K562 (cell line): ENCODE measurements at regions not wholly inside any gene's neighbourhood (a gene's known extent, or its start where the extent isn't known, plus 50 kb on each side); places are given as distances from the start of the nearest gene placed in this dataset.

Experiments
- CBX2 ChIP-seq: fragments of 200-600 bp; sonication (generic); IDR thresholded peaks from one replicate; pipeline ENCODE4 v1.6.1; 2012; ENCODE audit warnings: mild to moderate bottlenecking, low read length, inconsistent platforms; ENCODE audit not compliant: insufficient read depth, poor library complexity, severe bottlenecking
- ETV1 ChIP-seq: fragments of 450-650 bp; conservative IDR thresholded peaks from 2 replicates; pipeline ENCODE4 v1.6.1; 2016; ENCODE audit warnings: missing genetic modification characterization, control low read depth, low read depth, missing compliant biosample characterization
- HNRNPLL ChIP-seq: fragments of 200-400 bp; formaldehyde crosslinking; IDR thresholded peaks from 2 replicates; pipeline ENCODE4 v1.6.1; 2017; ENCODE audit warnings: low read length, low read depth, mild to moderate bottlenecking; ENCODE audit not compliant: poor library complexity, severe bottlenecking
- KDM2B ChIP-seq: fragments of 250-450 bp; sonication (Bioruptor Pico); IDR thresholded peaks from 2 replicates; pipeline ENCODE4 v1.8.0; 2021; ENCODE audit warnings: mild to moderate bottlenecking, moderate library complexity
- MNT ChIP-seq, 2 experiments: fragments of 450-650 bp; conservative IDR thresholded peaks; 2 replicates each; pipeline ENCODE4 v1.6.1; 2017; ENCODE audit warnings: mild to moderate bottlenecking in 2 of 2, moderate library complexity in 2 of 2
- NFE2L1 ChIP-seq: fragments of 450-650 bp; IDR thresholded peaks from 2 replicates; pipeline ENCODE4 v1.6.1; 2016; ENCODE audit warnings: missing genetic modification characterization, low read depth, mild to moderate bottlenecking, missing compliant biosample characterization, moderate library complexity, borderline replicate concordance
- NFRKB ChIP-seq: fragments of 450-650 bp; IDR thresholded peaks from 2 replicates; pipeline ENCODE4 v1.6.1; 2016; ENCODE audit warnings: low read depth
- NR0B1 ChIP-seq: fragments of 450-650 bp; IDR thresholded peaks from one replicate; pipeline ENCODE4 v1.6.1; 2018; ENCODE audit warnings: mild to moderate bottlenecking, moderate library complexity; ENCODE audit not compliant: partially characterized antibody
- RAD21 ChIP-seq, 2 experiments: fragments of 250-450 bp in 1 of 2; fragments of 450-650 bp in 1 of 2; sonication (Bioruptor Pico) in 1 of 2; formaldehyde crosslinking in 1 of 2; IDR thresholded peaks in 1 of 2; conservative IDR thresholded peaks in 1 of 2; 2 replicates each; pipeline versions ENCODE4 v1.4.0 to v1.8.0; 2020 to 2022; ENCODE audit warnings: mild to moderate bottlenecking in 2 of 2, moderate library complexity in 1 of 2
- THAP7 ChIP-seq: fragments of 250-450 bp; sonication (Bioruptor Pico); IDR thresholded peaks from 2 replicates; pipeline ENCODE4 v1.5.0; 2021
- ZNF354B ChIP-seq: fragments of 250-450 bp; sonication (Bioruptor Pico); IDR thresholded peaks from 2 replicates; pipeline ENCODE4 v1.4.0; 2020
- TF ChIP-seq, protein P1 (sequence below), 3 experiments: fragments of 200-800 bp in 1 of 3; sonication (Bioruptor generic) in 1 of 3; sonication (generic) in 1 of 3; formaldehyde crosslinking in 1 of 3; IDR thresholded peaks; 2 replicates each; pipeline versions ENCODE4 v1.6.1 to v1.8.0; 2016 to 2022; ENCODE audit warnings: mild to moderate bottlenecking in 2 of 3, missing compliant biosample characterization in 2 of 3, missing genetic modification characterization in 2 of 3, missing genetic modification reagents in 1 of 3
- TF ChIP-seq, protein P2 (sequence below): sonication (generic); formaldehyde crosslinking; IDR thresholded peaks from 2 replicates; pipeline ENCODE4 v1.8.0; 2022; ENCODE audit warnings: mild to moderate bottlenecking, missing genetic modification reagents
- TF ChIP-seq, protein P3 (sequence below): fragments of 250-450 bp; sonication (Bioruptor Pico); IDR thresholded peaks from 2 replicates; pipeline ENCODE4 v1.8.0; 2022; ENCODE audit warnings: moderate library complexity, mild to moderate bottlenecking, inconsistent platforms
- TF ChIP-seq, protein P4 (sequence below): IDR thresholded peaks from 3 replicates; pipeline ENCODE4 v1.6.1; 2011; ENCODE audit warnings: borderline replicate concordance, mild to moderate bottlenecking; ENCODE audit not compliant: insufficient read length, insufficient read depth

DNA sequence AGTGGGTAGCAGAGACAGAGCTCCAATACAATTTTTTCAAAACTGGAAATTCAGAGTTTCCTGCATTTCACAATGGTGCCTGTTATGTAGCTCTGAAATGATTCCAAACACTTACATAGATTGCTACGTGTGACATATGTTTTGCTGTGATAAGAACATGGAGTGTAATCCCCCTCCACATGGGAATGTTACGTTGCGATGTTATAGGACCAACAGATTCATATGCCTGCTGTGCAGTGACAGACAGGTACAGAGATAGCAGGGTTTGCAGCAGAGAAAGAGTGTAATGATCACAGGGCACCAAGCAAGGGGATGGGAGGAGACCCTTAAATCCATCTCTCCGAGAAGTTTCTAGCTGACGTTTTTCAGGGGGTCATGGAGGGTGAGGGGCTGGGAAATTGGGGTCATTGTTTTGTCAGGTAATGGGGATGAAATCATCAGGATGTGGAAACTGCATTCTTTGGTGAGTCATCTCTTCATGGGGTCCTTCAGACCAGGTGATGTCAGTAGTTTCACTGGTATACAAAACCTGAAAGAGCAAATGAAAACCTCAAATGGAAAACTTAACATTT lies 76.6 kb upstream of the OSBPL8 start (continued):
- TF ChIP-seq KDM2B (CRISPR knock-in tag): no peak
- TF ChIP-seq, protein P1, sequence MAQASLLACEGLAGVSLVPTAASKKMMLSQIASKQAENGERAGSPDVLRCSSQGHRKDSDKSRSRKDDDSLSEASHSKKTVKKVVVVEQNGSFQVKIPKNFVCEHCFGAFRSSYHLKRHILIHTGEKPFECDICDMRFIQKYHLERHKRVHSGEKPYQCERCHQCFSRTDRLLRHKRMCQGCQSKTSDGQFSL (CRISPR knock-in tag; IDR thresholded peaks at IDR 0.05): no peak
- TF ChIP-seq, protein P1 (tag; IDR thresholded peaks at IDR 0.05): no peak
- TF ChIP-seq, protein P2, sequence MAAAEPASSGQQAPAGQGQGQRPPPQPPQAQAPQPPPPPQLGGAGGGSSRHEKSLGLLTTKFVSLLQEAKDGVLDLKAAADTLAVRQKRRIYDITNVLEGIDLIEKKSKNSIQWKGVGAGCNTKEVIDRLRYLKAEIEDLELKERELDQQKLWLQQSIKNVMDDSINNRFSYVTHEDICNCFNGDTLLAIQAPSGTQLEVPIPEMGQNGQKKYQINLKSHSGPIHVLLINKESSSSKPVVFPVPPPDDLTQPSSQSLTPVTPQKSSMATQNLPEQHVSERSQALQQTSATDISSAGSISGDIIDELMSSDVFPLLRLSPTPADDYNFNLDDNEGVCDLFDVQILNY (CRISPR knock-in tag): no peak
- no peak for TF ChIP-seq NFRKB
- no peak for TF ChIP-seq ZNF354B (CRISPR knock-in tag)
- no peak for TF ChIP-seq HNRNPLL
- TF ChIP-seq CBX2: no peak
- TF ChIP-seq THAP7: no peak
- no peak for TF ChIP-seq NFE2L1 (tag)
- TF ChIP-seq, protein P3, sequence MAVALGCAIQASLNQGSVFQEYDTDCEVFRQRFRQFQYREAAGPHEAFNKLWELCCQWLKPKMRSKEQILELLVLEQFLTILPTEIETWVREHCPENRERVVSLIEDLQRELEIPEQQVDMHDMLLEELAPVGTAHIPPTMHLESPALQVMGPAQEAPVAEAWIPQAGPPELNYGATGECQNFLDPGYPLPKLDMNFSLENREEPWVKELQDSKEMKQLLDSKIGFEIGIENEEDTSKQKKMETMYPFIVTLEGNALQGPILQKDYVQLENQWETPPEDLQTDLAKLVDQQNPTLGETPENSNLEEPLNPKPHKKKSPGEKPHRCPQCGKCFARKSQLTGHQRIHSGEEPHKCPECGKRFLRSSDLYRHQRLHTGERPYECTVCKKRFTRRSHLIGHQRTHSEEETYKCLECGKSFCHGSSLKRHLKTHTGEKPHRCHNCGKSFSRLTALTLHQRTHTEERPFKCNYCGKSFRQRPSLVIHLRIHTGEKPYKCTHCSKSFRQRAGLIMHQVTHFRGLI (CRISPR knock-in tag): no peak
- no peak for TF ChIP-seq NR0B1
- TF ChIP-seq, protein P4, sequence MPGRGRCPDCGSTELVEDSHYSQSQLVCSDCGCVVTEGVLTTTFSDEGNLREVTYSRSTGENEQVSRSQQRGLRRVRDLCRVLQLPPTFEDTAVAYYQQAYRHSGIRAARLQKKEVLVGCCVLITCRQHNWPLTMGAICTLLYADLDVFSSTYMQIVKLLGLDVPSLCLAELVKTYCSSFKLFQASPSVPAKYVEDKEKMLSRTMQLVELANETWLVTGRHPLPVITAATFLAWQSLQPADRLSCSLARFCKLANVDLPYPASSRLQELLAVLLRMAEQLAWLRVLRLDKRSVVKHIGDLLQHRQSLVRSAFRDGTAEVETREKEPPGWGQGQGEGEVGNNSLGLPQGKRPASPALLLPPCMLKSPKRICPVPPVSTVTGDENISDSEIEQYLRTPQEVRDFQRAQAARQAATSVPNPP: no peak
- TF ChIP-seq RAD21 (CRISPR knock-in tag; conservative IDR thresholded peaks at IDR 0.05 in 1 of 2, IDR thresholded peaks at IDR 0.05 in 1 of 2): no peak
- no peak for TF ChIP-seq ETV1 (tag)
- peak in 1 of 2 experiments; percentile 43; a peak in 1 of 4 replicates for TF ChIP-seq MNT (conservative IDR thresholded peaks at IDR 0.05)
